Mammary epithelial cell (primary cell): ENCODE measurements at regions not wholly inside any gene's neighbourhood (a gene's known extent, or its start where the extent isn't known, plus 50 kb on each side); places are given as distances from the start of the nearest gene placed in this dataset.

Source experiments
- CTCF ChIP-seq, 2 donors: IDR thresholded peaks in 1 of 2; conservative IDR thresholded peaks in 1 of 2; 2 replicates each; pipeline ENCODE4 v1.5.1; 2011 to 2012; ENCODE audit warnings: inconsistent platforms in 2 of 2, low read length in 2 of 2, mild to moderate bottlenecking in 2 of 2, control low read depth in 1 of 2, low read depth in 1 of 2; ENCODE audit not compliant: insufficient read depth in 1 of 2; ENCODE audit errors: extremely low read depth in 1 of 2
- EZH2 ChIP-seq: IDR thresholded peaks from 2 replicates; pipeline ENCODE4 v1.6.1; 2012; ENCODE audit warnings: low read length, inconsistent platforms, borderline replicate concordance

DNA sequence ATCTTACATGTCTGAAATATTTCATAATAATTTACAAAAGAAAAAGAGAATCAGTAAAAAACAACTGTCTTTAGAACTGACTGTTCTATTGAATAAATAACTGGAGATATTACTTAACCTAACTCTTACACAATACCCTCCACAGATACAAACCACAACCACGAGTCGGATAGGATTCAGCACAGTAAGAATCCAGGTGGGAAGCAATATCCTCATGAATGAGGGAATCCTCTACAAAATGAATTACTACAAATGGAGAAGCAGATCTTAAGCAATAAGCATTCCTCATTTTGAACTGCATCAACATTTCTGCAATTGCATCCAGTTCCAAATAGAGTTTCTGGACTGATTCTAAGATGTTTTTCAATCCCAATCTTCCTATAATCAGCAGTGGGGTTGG is 227.1 kb downstream of the SH2D1A start:
- TF ChIP-seq CTCF (conservative IDR thresholded peaks at IDR 0.05 in 1 of 2, IDR thresholded peaks at IDR 0.05 in 1 of 2; ENCODE audit: extremely low read depth in 1 of 2, insufficient read depth in 1 of 2, low read depth in 1 of 2, low read length in 2 of 2), result no peak
- TF ChIP-seq EZH2, result no peak
